Type B pancreatic cell (in vitro differentiated cells): ENCODE measurements at regions not wholly inside any gene's neighbourhood (a gene's known extent, or its start where the extent isn't known, plus 50 kb on each side); places are given as distances from the start of the nearest gene placed in this dataset.
"Not testable (repeated sequence)": the region's sequence is repeated elsewhere in the genome, so short reads cannot be mapped to it uniquely, and the experiment has no call there.

Source experiments
- DNase-seq: peaks from one replicate; pipeline ENCODE4 v3.0.0; 2021; ENCODE audit warnings: mixed read lengths; ENCODE audit not compliant: unreplicated experiment; ENCODE audit errors: extremely low spot score
- H3K27ac Mint-ChIP-seq: 2 replicates; pipeline ENCODE4 v1.8.0; 2021; ENCODE audit warnings: mild to moderate bottlenecking, mixed read lengths
- H3K27me3 Mint-ChIP-seq: 2 replicates; pipeline ENCODE4 v1.8.0; 2021; ENCODE audit warnings: mixed read lengths
- H3K36me3 Mint-ChIP-seq: 2 replicates; pipeline ENCODE4 v1.8.0; 2021; ENCODE audit warnings: mixed read lengths
- H3K4me1 Mint-ChIP-seq: one replicate; pipeline ENCODE4 v1.8.0; 2021; ENCODE audit warnings: mixed read lengths; ENCODE audit not compliant: unreplicated experiment
- H3K4me3 Mint-ChIP-seq: 2 replicates; pipeline ENCODE4 v1.8.0; 2021; ENCODE audit warnings: mild to moderate bottlenecking, mixed read lengths
- H3K9me3 Mint-ChIP-seq: 2 replicates; pipeline ENCODE4 v1.8.0; 2021; ENCODE audit warnings: mixed read lengths
- TF ChIP-seq, protein P1 (sequence below): fragments of 200-600 bp; sonication (generic); conservative IDR thresholded peaks from 2 replicates; pipeline ENCODE4 v1.5.0; 2021; ENCODE audit warnings: antibody characterized with exemption, mild to moderate bottlenecking

DNA sequence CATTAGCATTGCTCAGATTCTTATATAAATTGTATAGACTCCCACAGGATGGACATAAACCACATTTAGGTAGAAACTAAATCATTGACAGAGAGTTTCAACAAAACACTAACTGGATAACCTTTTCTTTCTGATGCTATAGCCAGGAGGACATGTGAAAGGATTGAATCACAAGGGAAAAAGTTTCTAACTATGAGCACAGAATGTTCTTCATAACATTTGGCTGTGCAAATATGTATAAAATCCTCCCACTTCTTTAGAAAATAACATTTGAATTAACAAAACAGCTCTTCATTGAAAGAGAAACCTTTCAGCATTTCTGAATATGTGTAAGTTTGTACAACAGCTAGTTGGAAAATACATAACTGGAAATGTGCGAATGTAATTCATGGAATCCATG is 167.3 kb downstream of the TBX15 start:
- H3K27me3 Mint-ChIP-seq: no peaks in the 10 kb centered on the region
- no peaks in the 10 kb centered on the region for H3K4me1 Mint-ChIP-seq
- TF ChIP-seq, protein P1, sequence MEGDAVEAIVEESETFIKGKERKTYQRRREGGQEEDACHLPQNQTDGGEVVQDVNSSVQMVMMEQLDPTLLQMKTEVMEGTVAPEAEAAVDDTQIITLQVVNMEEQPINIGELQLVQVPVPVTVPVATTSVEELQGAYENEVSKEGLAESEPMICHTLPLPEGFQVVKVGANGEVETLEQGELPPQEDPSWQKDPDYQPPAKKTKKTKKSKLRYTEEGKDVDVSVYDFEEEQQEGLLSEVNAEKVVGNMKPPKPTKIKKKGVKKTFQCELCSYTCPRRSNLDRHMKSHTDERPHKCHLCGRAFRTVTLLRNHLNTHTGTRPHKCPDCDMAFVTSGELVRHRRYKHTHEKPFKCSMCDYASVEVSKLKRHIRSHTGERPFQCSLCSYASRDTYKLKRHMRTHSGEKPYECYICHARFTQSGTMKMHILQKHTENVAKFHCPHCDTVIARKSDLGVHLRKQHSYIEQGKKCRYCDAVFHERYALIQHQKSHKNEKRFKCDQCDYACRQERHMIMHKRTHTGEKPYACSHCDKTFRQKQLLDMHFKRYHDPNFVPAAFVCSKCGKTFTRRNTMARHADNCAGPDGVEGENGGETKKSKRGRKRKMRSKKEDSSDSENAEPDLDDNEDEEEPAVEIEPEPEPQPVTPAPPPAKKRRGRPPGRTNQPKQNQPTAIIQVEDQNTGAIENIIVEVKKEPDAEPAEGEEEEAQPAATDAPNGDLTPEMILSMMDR: no peak
- DNase-seq: no peak
- no peak overlapping the region for H3K4me3 Mint-ChIP-seq
- no peaks in the 10 kb centered on the region for H3K36me3 Mint-ChIP-seq
- H3K9me3 Mint-ChIP-seq: no peaks in the 10 kb centered on the region
- no peak overlapping the region for H3K27ac Mint-ChIP-seq

GRCh38 chr1:118815909-118816308 is 172.2 kb downstream of the TBX15 start:
- TF ChIP-seq, protein P1: no peak
- no peak for DNase-seq
- H3K27me3 Mint-ChIP-seq: no peaks in the 10 kb centered on the region
- H3K4me3 Mint-ChIP-seq: no peak overlapping the region
- H3K27ac Mint-ChIP-seq: no peak overlapping the region
- H3K4me1 Mint-ChIP-seq: no peaks in the 10 kb centered on the region
- no peaks in the 10 kb centered on the region for H3K36me3 Mint-ChIP-seq
- H3K9me3 Mint-ChIP-seq: no peaks in the 10 kb centered on the region

DNA sequence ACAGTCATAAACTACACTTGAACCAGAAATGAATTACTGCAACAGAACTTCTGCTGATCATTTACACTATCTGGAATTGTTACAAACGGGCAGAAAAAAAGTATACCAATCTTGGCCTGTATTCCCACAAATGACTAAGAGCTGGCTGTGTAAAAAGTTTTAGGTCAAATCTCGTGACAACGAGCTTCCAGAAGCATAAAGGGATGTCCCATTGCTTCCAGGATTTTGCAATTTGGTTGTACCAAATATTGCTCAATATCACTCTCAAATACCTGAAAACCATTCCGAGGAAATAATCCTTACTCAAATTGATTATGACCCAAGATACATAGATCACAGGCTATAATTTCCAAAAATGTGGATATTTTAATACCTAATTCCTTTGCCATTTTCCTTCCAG is 175.6 kb downstream of the TBX15 start:
- Mint-ChIP-seq H3K4me3 (no peak overlapping the region), H3K27me3 (no peaks in the 10 kb centered on the region), H3K4me1 (no peaks in the 10 kb centered on the region), H3K36me3 (no peaks in the 10 kb centered on the region), H3K9me3 (no peaks in the 10 kb centered on the region), H3K27ac (no peak overlapping the region)
- TF ChIP-seq, protein P1: no peak
- no peak for DNase-seq

DNA sequence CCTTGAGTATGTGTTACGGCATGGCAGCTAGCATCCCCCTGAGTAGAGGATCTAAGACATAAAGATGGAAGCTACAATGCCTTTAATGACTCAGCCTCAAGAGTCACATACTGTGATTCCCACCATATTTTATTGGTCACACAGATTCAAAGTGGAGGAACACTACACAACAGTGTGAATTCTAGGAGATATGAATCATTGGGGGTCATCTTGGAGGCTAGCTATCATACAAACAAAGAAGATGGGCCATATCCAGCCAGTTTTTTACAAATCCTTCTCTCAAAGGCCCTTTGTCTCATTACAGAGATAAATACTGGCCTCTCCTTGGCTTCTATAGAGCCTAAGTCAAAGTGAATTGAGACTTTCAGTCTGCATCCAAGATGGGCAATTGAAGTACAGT is 177.0 kb downstream of the TBX15 start:
- Mint-ChIP-seq H3K4me1 (no peaks in the 10 kb centered on the region), H3K4me3 (no peak overlapping the region), H3K36me3 (no peaks in the 10 kb centered on the region), H3K27me3 (no peaks in the 10 kb centered on the region), H3K27ac (no peak overlapping the region), H3K9me3 (no peaks in the 10 kb centered on the region)
- no peak for DNase-seq
- TF ChIP-seq, protein P1: no peak

DNA sequence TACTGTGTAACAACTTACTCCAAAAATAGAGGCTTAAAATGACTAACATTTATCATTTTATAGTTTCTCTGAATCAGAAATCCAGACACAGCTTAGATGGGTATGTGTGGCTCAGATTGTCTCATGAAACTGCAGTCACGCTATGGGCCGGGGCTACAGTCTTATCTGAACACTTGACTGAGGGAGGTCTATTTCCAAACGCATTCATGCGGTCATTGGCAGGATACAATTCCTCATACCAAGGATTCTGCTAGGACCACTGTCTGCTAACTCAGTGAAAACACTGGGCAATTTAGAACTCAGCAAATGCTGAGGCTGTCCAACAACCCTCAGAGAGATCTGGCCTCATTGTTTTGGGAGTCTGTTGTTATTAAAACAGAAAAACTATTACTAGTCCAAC is 178.6 kb downstream of the TBX15 start:
- H3K4me3 Mint-ChIP-seq: no peak overlapping the region
- no peaks in the 10 kb centered on the region for H3K36me3 Mint-ChIP-seq
- H3K27ac Mint-ChIP-seq: no peak overlapping the region
- TF ChIP-seq, protein P1: no peak
- H3K27me3 Mint-ChIP-seq: peaks cover 3% of the 10 kb centered on the region
- H3K4me1 Mint-ChIP-seq: no peaks in the 10 kb centered on the region
- no peak for DNase-seq
- no peaks in the 10 kb centered on the region for H3K9me3 Mint-ChIP-seq

DNA sequence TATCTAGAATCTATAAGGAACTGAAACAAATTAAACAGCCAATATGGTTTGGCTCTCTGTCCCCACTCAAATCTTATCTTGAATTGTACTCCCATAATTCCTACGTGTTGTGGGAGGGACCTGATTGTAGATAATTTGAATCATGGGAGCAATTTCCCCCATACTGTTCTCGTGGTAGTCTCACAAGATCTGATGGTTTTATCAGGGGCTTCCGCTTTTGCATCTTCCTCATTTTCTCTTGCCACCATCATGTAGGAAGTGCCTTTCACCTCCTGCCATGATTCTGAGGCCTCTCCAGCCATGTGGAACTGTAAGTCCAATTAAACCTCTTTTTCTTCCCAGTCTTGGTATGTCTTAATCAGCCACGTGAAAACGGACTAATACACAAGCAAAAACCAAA is 185.0 kb downstream of the TBX15 start:
- not testable (repeated sequence) for H3K27ac Mint-ChIP-seq, H3K9me3 Mint-ChIP-seq, H3K4me1 Mint-ChIP-seq, H3K36me3 Mint-ChIP-seq, H3K27me3 Mint-ChIP-seq, H3K4me3 Mint-ChIP-seq, DNase-seq
